Small intestine (tissue), 7 donors: ENCODE measurements at regions not wholly inside any gene's neighbourhood (a gene's known extent, or its start where the extent isn't known, plus 50 kb on each side); places are given as distances from the start of the nearest gene placed in this dataset.

Source experiments
- DNase-seq, 2 donors: peaks; one replicate each; pipeline versions ENCODE4 v3.0.0 to v3.0.0-alpha.2; 2013
- FAIRE-seq: peaks from 2 replicates; lab custom pipeline; 2012; peaks lifted over from hg19 to GRCh38; lab: Jason Lieb, UNC
- H3K27ac ChIP-seq, 3 donors: one replicate each; pipeline ENCODE4 v1.5.1; 2013; ENCODE audit warnings: low read length in 2 of 3, mild to moderate bottlenecking in 2 of 3, control low read depth in 1 of 3, inconsistent platforms in 1 of 3, low read depth in 1 of 3, moderate library complexity in 1 of 3
- H3K27me3 ChIP-seq, 3 donors: one replicate each; pipeline ENCODE4 v1.6.1; 2013; ENCODE audit warnings: low read length in 3 of 3, inconsistent platforms in 1 of 3; ENCODE audit not compliant: control insufficient read depth in 3 of 3, insufficient read depth in 3 of 3
- H3K36me3 ChIP-seq, 3 donors: one replicate each; pipeline ENCODE4 v1.6.1; 2013; ENCODE audit warnings: low read length in 3 of 3, inconsistent platforms in 1 of 3, low read depth in 1 of 3, mild to moderate bottlenecking in 1 of 3, moderate library complexity in 1 of 3; ENCODE audit not compliant: control insufficient read depth in 3 of 3, insufficient read depth in 2 of 3
- H3K4me1 ChIP-seq, 3 donors: one replicate each; pipeline ENCODE4 v1.6.1; 2013; ENCODE audit warnings: low read length in 2 of 3, inconsistent platforms in 1 of 3, low read depth in 1 of 3, mild to moderate bottlenecking in 1 of 3, moderate library complexity in 1 of 3; ENCODE audit not compliant: control insufficient read depth in 3 of 3, insufficient read depth in 2 of 3
- H3K4me3 ChIP-seq, 3 donors: one replicate each; pipeline ENCODE4 v1.5.1; 2013; ENCODE audit warnings: low read length in 3 of 3, control low read depth in 1 of 3, inconsistent platforms in 1 of 3, low read depth in 1 of 3, mild to moderate bottlenecking in 1 of 3, moderate library complexity in 1 of 3
- H3K9me3 ChIP-seq, 2 donors: one replicate each; pipeline ENCODE4 v1.6.1; 2013; ENCODE audit warnings: low read depth in 1 of 2, low read length in 1 of 2; ENCODE audit not compliant: control insufficient read depth in 2 of 2, insufficient read depth in 1 of 2
- WGBS, 3 donors: extraction: QIAGEN DNeasy Blood & Tissue Kit; methylation state at CpG; one replicate each; pipeline ENCODE4 v1.1.7; 2013; 5-methylcytosine and 5-hydroxymethylcytosine counted together
- donor health status: healthy with polysubstance abuse.
- donor health status: control.
- donor health status: control.
- donor health status: Bipolar disorder and iron deficiency.
- donor health status: healthy.

DNA sequence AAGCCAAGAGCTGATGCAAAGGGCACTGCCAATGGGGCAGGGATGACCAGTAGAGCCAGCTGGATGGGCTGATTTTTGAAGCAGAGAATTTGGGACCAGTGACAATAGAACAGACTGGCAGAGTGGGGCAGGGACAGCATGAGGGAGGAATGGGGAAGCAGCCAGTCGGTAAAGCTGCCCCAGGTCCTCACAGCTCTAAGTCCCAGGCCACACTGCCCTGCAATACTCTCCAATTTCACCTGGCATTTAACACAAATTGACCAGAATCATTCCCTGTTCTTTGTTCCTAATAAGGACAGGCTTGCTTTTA is 186.9 kb downstream of the CTTN start:
- Histone ChIP-seq H3K36me3 (no peaks in the 10 kb centered on the region), H3K4me1 (no peaks in the 10 kb centered on the region), H3K27me3 (no peaks in the 10 kb centered on the region), H3K4me3 (no peak overlapping the region), H3K9me3 (no peaks in the 10 kb centered on the region), H3K27ac (no peak overlapping the region)
- WGBS, 3 donors, result 78 to 94% (median 88%) methylated on average over 1 of the region's 1 CpG
- no peak for FAIRE-seq
- DNase-seq, result no peak

DNA sequence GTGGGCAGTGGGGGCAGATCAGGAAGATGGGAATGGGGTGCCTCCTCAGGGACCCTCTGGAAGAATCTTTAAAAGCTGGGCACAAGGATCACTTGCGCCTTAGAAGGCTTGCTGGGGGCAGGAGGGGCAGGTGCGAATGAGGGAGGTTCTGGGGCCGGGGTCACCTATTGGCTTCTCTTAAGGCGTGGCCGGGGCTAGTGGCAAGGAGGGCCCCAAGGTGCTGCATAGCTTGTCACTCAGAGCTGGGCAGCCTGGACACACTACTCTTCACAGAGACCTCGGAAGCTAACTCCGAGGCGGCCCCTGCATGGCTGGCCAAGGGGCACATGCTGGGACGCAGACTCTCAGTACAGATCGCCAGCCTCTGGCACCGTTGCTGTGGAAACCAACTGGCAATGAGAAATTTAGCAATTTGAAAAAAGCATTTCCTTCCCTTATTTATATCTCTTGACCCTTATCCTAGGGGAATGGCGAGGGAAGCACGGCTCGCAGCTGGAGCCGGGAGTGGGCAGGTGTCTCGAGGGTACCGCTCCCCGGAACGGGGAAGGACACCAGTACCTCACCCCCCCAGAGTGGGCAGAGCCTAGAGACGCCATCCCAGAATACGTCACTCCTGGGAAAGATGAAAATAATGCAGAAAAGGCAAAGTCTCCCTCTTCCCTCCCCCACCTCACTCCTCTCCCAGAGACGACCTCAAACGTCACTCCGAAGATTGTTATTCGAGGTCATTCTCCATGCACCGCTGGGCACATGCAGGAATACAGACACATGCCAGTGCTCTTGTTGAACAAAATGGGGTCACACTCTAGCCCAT is 188.1 kb downstream of the CTTN start:
- Histone ChIP-seq H3K27me3 (no peaks in the 10 kb centered on the region), H3K36me3 (no peaks in the 10 kb centered on the region), H3K4me3 (no peak overlapping the region), H3K27ac (no peak overlapping the region), H3K4me1 (no peaks in the 10 kb centered on the region), H3K9me3 (no peaks in the 10 kb centered on the region)
- WGBS, 3 donors, result 90 to 93% (median 91%) methylated on average over 26 of the region's 26 CpGs
- DNase-seq (no peak), FAIRE-seq (no peak)

DNA sequence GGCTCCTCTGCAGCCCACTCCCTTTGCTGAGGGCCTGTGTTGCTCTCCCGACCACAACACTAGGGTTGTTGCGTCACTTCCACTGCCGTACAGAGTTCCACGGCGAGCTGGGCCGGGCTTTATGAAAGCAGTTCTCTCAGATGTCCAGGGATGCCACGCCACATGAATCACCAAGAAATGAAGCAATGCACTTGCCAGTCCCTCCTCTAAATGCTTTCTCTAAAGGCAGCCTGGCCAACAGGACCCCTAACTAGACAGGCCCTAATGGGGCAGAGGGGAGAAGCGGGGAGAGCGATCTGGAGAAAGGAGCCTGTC is 188.7 kb downstream of the CTTN start:
- Histone ChIP-seq H3K4me3 (no peak overlapping the region), H3K36me3 (no peaks in the 10 kb centered on the region), H3K27me3 (no peaks in the 10 kb centered on the region), H3K27ac (no peak overlapping the region), H3K9me3 (no peaks in the 10 kb centered on the region), H3K4me1 (no peaks in the 10 kb centered on the region)
- no peak for DNase-seq
- no peak for FAIRE-seq
- 82 to 98% (median 90%) methylated on average over 9 of the region's 9 CpGs for whole genome bisulfite sequencing, 3 donors

DNA sequence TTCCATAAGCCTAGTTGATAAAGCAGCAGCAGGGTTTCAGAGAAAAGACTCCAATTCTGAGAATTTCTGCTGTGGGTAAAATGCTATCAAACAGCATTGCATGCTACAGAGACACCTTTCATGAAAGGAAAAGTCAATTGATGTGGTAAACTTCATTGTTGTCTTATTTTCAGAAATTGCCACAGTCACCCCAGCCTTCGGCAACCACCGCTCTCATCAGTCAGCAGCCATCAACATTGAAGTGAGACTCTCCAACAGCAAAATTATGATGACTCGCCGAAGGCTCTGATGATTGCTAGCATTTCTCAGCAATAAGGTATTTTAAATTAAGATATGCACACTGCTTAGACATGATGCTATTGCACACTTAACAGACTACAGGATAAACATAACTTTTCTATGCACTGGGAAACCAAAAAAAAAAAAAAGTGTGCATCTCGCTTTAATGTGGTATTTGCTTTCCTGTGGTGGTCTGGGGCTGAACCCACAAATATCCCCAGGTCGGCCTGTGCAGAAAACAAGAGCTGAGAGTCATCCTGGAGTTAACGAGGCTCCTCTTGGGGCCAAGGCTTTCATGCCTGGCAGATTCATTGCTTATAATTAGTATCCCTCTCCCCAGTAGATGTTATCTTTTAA is 192.1 kb downstream of the CTTN start:
- FAIRE-seq (no peak), DNase-seq (no peak)
- no peak overlapping the region for H3K27ac ChIP-seq
- no peaks in the 10 kb centered on the region for H3K36me3 ChIP-seq
- no peaks in the 10 kb centered on the region for H3K27me3 ChIP-seq
- WGBS, 3 donors, result 69 to 92% (median 70%) methylated on average over 7 of the region's 7 CpGs
- H3K4me1 ChIP-seq, result no peaks in the 10 kb centered on the region
- no peaks in the 10 kb centered on the region for H3K9me3 ChIP-seq
- H3K4me3 ChIP-seq, result no peak overlapping the region

- no peak for FAIRE-seq
- no peaks in the 10 kb centered on the region for H3K4me1 ChIP-seq
- H3K27ac ChIP-seq, result no peak overlapping the region
- no peaks in the 10 kb centered on the region for H3K9me3 ChIP-seq
- no peaks in the 10 kb centered on the region for H3K36me3 ChIP-seq
- H3K4me3 ChIP-seq, result no peak overlapping the region
- no peaks in the 10 kb centered on the region for H3K27me3 ChIP-seq
- DNase-seq, result no peak
- 90 to 92% (median 92%) methylated on average over 17 of the region's 17 CpGs for WGBS, 3 donors
Observed at GRCh38 chr11:70592641-70593165, 194.4 kb downstream of the CTTN start.

- WGBS, 3 donors, result 82 to 85% (median 84%) methylated on average over 10 of the region's 10 CpGs
- FAIRE-seq, result no peak
Observed at GRCh38 chr11:70593446-70593983, 195.2 kb downstream of the CTTN start.

DNA sequence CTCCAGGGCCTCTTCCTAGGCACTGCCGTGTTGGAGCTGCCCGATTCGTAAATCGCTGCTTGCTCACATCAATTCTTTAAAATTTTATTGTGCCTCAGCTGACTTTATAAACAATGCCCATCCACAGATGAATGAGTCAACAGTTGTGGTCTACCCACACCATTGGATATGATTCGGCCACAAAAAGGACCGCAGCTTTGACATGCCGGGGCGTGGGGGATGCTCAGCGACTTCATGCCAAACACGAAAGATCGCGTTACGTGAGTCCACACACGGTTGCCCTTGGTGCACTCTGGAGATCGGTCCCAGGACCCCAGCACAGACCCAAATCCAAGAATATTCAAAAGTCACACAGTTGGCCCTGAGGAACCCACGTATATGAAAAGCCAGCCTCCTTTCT is 195.7 kb downstream of the CTTN start:
- no peaks in the 10 kb centered on the region for H3K9me3 ChIP-seq
- no peak overlapping the region for H3K27ac ChIP-seq
- no peaks in the 10 kb centered on the region for H3K4me1 ChIP-seq
- H3K4me3 ChIP-seq, result no peak overlapping the region
- no peak for FAIRE-seq
- WGBS, 3 donors, result 93 to 96% (median 94%) methylated on average over 16 of the region's 16 CpGs
- no peaks in the 10 kb centered on the region for H3K36me3 ChIP-seq
- no peak for DNase-seq
- no peaks in the 10 kb centered on the region for H3K27me3 ChIP-seq

More at GRCh38 chr11:70593446-70593983, 195.2 kb downstream of the CTTN start:
- H3K27ac ChIP-seq, result no peak overlapping the region
- DNase-seq, result no peak
- no peaks in the 10 kb centered on the region for H3K27me3 ChIP-seq
- no peak overlapping the region for H3K4me3 ChIP-seq
- no peaks in the 10 kb centered on the region for H3K36me3 ChIP-seq
- no peaks in the 10 kb centered on the region for H3K9me3 ChIP-seq
- H3K4me1 ChIP-seq, result no peaks in the 10 kb centered on the region

- 87 to 93% (median 92%) methylated on average over 10 of the region's 10 CpGs for WGBS, 3 donors
- DNase-seq, result no peak
- no peaks in the 10 kb centered on the region for H3K9me3 ChIP-seq
- no peak overlapping the region for H3K4me3 ChIP-seq
- no peaks in the 10 kb centered on the region for H3K4me1 ChIP-seq
- no peaks in the 10 kb centered on the region for H3K36me3 ChIP-seq
- FAIRE-seq, result no peak
- no peaks in the 10 kb centered on the region for H3K27me3 ChIP-seq
- no peak overlapping the region for H3K27ac ChIP-seq
Observed at GRCh38 chr11:70594606-70595005, 196.3 kb downstream of the CTTN start.
